GM21526 (cell line): ENCODE measurements at regions not wholly inside any gene's neighbourhood (a gene's known extent, or its start where the extent isn't known, plus 50 kb on each side); places are given as distances from the start of the nearest gene placed in this dataset.

Source experiments
- ATAC-seq: cut with Tn5 transposase; IDR thresholded peaks from one replicate; pipeline ENCODE4 v1.9.1; 2021; ENCODE audit warnings: moderate library complexity; ENCODE audit not compliant: unreplicated experiment, low FRiP score

DNA sequence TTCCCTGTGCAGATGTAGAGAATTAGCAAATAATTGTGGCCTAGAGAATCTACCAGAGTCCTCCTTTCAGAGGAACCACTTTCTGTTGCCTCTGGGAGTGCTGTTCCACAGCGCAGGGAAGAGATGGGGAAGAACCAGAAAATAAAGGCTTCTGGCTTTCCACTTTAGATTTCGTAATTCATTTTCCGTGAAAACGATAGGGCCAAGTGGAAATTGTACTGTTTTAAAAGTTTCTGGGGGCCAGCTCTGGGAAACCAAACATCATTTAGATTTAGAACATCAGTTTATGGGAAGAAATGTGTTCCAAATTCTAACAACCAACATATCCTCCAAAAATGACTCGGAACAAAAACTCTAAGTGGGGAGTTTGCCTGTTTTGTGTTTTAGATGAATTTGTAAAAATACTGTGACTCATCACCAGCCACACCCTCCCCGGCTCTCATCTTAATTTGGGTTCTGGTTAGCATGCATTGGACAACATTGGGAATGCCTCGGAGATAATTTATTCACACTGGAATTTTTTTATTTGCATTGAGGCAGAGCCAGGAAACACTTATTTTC is 65.2 kb upstream of the LNX1 start:
- ATAC-seq, result no peak

DNA sequence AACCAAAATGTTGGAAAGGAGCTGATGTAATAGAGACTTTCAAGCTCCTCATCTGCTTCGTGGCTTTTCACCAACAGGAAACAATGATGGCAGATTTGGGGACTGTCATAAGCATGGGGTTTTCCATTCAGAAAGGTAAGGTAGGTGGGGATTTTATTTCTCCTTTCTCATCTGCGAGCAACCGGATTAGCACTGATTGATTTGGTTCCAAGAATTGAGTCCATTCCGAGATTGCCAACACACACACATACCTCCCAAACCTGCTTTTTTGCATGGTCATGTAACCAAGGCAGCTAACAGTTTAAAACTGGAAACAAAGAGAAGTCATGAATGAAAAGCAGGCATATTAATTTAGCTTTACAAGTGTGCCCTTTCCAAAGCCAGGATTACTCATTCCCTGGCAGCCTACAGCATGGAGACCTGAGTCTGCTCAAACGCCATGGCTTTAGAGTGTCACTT is 63.0 kb upstream of the LNX1 start:
- no peak for ATAC-seq

DNA sequence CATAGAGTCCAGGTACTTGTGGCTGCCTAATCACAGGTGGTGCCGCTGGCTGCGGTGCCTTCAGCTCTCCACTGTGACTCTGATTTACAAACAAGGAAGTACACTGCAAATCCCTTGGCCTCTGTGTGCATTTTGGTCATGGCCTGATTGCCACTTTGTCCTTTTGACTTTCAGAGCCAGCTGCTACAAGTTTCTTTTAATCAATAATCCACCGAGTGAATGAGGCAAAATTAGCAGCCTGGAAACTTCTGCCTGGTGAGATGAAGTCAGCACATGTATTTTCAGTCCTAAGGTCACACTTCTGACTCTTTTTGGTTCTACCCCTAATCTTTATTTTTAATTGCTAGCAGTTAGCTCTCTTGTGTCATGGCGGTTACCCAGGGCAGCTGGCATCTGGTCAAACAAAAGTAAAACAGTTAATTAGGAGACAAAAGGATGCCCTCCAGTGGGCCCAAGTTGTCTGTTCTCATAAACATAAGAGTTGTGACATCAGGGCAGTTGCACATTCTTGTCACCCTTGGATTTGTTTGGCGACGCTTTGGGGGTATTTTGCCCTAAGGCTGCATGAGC is 62.3 kb upstream of the LNX1 start:
- no peak for ATAC-seq

DNA sequence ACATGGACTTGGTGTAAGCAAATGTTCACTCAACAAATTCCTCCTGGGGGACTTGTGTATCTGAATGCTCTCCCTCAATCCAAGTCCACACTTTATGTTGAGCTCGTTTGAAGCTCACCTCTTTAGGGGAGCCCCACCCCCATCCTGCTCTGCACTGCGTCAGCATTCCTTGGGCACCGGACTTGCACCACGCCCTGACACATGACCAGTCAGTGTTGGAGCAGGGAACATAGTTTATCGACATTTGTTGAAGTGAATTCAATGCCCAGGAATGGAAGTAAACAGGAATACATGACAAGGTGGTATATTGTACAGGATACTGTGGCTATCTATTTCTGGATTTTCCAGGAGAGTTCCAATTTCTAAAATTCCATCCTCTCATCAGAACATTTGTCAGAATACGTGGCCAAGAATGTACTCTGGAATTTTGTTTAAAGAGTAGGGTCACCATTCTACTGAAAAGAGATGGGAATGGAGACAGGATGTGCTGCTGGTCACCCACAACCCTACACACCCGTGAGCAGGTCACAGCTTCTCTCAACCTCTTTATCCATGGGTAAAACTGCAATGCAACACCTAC is 60.0 kb upstream of the LNX1 start:
- no peak for ATAC-seq

DNA sequence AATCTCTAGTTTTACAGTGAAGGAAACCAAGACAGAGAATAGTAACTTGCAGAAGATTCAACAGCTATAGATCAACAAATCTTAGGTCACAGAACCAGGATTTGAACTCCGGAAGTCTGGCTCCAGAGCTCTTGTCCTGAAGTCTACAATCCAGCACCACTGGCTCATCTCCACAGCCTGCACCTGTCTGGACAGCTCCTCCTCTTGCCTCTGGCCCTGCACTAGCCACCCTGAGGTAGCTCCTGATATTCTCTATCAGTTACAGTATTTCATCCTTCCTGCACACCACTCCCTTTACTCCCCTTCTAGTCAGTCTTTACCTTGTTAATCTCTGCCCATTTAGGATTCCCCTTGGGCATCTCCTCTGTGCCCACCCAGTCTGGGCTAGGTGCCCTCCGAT is 58.1 kb upstream of the LNX1 start:
- no peak for ATAC-seq

DNA sequence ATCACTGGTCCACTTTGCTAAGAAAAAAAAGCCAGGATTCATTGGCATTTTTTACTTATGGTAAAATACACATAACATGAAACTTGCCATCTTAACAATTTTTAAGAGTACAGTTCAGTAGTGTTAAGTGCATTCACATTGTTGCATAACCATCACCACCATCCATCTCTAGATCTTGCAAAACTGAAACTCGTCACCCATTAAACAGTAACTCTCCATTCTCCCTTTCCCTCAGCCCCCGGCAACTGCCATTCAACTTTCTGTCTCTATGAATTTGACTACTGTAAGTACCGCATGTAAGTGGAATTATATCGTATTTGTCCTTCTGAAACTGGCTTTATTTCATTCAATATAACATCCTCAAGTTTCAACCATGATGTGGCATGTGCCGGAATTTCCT is 56.3 kb upstream of the LNX1 start:
- ATAC-seq, result no peak

DNA sequence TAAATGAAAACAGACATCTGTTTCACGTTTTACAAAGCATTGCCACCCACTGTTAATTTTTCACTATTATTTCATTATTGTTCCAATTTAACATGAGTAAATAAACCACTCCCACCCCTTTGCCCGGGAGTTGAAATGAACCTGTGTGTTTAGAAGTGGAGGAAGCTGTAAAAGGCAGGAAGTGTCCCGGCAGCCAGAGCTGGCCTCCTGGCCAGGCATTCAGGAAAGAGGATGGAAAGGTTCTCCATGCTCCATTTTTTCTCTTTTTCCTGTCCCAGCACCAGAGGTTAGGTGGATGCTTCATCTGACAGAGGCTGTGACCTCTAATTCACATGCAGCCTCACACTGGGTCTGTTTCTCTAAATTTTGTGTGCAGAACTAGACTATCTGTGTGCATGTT is 55.5 kb upstream of the LNX1 start:
- ATAC-seq, result no peak

DNA sequence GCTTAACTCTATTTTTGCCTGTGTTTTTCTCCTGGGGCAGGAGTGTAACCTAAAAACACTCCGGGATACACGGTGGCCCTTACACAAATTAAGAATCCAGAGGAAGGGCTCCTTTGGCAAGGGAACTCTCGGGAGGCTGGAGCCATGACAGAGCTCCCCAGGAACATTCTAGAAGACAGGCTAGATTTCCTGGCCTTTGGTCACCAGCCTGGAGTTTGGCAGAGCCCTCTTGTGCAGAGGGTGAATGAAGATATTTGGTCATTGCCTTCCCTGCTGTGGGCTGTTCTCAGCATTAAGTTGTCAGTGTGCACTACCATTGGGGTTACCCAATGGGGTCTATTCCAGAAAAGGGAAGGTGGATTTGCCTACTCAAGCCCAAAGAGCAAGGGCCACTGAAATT is 53.8 kb upstream of the LNX1 start:
- ATAC-seq, result no peak

DNA sequence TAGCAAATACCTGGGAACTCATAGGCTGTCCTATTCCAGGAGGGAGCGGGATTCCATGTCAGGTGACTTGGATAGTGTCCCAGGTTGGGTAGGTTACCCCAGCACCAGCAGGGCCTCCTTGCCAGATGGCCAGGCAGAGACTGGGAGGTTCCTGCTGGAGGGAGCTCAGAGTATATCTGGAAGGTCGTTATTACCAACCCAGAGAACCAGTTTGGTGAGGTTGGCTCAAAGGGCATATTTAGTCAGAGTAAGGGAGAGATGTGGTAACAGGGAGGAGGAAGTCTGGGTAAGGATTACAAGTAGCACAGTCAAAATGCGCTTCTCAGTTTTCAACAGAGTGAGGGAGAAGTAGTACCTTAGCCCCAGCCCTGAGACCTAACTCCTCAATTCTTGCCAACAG is 53.3 kb upstream of the LNX1 start:
- ATAC-seq, result no peak
